NCI-H2227 (cell line): ENCODE measurements at regions not wholly inside any gene's neighbourhood (a gene's known extent, or its start where the extent isn't known, plus 50 kb on each side); places are given as distances from the start of the nearest gene placed in this dataset.
"Not testable (repeated sequence)": the region's sequence is repeated elsewhere in the genome, so short reads cannot be mapped to it uniquely, and the experiment has no call there.

Source experiments
- DNase-seq: peaks from one replicate; lab custom pipeline; 2025; ENCODE audit not compliant: unreplicated experiment; lab: John Stamatoyannopoulos, UW

DNA sequence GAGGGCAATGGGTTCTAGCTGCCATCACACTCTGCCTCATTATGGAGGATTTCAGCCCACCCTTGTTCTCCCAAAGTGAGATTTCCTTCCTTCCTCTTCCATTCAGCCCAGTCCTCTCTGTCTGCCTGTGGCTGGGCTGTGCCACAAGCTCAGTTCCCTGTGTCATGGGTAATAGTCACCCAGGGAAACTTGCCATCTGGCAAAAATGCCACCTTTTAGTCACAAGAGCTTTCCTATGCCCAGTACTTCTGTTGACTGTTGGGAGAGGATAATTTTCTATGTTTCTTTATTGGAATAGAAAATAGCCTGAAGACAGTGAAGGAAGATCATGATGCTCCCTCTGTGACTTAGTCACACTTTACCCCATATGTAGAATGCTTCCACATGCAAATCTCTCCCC lies 71.4 kb downstream of the TLR4 start:
- DNase-seq, result no peak

DNA sequence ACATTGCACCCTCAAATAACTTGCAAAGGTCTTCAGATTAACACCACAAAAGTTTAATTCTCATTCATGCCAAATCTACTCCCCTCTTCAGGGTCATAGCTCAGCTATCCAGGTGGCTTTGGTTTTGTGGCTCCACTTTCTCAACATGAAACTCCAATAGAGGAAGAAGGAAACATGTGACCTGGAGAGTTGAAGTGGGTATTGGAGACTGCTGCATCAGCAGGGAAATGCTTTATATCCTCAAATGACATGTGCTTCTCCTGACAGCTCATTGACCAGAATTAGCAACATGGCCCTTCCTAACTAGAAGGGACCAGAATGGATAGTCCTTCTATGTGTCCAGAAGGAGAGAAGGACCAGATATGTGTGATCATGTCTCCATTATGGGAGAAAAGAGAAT lies 73.6 kb downstream of the TLR4 start:
- no peak for DNase-seq

DNA sequence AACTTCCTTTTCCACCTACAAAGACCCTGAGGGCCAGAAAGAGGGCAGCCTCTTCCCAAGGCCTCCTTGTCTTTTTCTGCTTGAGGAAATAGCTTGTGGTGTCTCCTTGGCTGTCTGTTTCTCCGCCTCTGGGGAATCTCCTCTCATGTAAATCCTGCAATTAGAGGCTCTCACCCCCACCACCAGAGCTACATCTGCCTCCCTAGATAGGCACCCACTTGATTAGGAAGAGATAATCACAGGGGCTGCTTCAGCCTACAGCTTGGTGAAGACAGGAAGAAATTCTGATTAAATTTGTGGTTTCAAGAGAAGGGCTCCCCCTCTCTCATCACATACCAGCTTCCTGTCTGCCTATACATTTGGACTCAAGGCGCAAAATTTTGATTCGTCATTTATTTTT lies 75.6 kb downstream of the TLR4 start:
- DNase-seq, result peak; percentile 5

DNA sequence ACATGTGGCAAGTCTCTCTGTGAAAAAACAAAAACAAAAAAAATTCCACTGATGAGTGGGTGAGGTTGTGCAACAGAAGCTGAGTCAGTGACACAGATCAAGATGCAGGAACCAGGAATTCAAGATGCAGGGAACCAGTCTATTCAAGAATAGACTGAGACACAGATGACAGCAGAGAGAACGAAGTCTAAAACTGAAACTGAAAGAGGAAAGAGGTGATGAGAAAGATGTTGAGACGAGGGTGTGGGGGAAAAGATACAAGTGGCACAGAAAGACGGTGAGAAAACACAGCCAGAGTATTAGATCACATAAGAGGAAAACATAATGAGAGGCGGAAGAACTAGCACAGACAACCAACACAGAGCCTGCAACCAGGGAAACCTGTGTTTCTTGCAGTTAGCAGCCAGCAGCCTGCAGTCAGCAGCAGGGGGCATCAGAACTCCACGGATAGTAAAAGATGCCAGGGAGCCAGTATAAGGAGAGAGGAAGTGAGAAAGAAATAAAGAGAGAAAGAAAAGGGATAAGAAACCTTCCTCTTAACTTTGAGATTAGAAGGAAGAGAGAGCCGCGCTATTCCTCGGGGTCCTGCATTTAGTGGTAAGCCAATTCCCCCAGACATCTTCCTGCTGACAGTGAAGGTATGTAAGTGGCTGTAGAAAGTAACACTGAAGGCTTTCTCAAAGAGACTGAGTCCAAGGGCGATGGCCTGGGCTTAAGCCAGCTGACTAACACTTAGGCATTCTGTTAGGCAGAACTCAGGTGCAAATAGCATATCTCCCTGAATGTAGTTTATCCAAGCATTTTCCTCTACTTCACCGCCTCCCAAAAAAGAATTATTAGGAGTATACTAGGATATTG lies 79.0 kb downstream of the TLR4 start:
- DNase-seq, result peak; percentile 75

DNA sequence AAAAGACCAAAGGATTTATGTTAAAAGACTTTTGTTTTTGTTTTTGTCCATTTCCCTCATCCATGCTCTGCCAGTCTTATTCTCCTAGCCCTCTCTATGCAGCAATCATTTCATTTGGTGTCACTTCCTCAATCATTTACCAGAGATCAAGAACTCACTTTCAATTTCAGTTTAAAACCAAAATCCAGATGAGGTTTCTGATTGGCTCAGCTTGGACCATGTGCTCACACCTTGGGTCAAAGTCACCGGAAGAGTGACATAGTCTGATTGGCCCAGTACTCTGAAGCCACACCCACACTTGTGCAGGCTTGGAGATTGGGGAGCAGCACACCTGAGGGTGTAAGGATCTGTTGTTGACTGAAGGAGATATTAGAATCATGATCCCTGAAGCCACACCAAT lies 79.6 kb downstream of the TLR4 start:
- no peak for DNase-seq

DNA sequence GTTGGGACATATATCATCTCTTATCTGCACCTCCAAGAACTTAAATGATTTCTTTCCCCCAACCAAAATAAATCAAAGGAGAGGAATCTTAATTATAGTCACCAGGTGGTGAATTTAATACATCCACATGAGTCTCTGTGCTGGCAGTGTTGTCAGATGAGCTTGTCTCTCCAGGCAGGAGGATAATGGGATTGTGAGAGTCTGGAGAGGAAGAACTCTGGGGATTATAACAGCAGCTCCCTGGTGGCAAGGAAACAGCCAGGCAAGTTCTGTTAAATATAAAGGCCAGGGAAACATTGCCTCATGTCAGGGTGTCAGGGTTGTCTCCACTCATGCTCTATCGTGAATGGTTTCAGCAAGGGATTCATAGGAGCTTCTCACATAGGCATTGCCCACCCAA lies 80.8 kb downstream of the TLR4 start:
- no peak for DNase-seq

DNA sequence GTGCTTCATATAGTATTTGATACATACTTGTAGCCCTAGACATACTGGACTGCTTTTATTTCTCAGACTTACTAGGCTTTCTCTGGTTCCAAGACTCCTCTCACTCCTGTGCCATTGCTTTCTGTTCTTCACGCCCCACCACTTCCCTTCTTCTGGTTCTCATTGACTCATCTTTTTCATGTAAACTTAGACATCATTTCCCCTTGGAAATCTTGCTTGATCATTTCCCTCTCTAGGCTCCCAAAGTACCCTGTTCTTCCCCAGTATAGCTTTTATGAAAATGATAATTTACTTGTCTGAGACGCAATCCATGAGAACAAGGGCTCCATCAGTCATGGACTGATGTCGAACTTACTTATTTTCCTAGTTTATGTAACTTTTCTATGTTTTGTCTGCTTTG lies 83.5 kb downstream of the TLR4 start:
- DNase-seq, result no peak

DNA sequence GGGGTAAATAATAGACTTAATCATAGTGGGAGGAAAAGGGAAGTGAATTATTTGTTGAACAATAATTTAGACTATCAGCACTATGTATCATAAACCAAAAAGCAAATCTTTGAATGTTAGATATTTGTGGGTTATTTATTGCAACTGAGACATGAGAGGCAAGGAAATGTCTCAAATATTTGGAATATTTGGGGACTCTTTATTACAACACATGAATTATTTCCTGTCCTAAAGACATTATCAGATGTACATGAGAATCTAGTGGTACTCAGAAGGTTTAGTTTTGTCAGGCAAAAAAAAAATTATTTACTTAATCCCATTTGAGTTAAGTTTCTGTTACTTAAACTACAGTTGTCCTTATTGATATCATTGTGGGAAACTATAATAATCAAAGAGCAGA lies 91.1 kb downstream of the TLR4 start:
- no peak for DNase-seq

DNA sequence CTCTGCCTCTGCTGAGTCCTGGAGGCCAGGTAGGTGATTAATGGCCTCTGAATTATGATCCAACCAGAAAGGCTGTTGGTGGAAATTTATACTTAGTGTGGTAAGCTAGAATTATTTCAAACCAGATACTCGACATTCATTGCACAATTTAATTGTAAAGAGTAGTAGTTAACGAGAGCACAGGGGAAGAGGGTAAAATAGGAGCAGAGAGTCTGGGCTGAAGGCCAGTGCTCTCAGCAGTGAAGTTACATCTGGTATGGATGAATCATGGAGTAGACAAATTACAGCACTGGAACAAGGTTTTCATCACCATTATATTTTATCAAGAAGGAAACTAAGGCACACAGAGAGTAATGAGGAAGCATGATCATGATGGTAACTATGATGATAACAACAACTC lies 92.5 kb downstream of the TLR4 start:
- DNase-seq, result no peak

DNA sequence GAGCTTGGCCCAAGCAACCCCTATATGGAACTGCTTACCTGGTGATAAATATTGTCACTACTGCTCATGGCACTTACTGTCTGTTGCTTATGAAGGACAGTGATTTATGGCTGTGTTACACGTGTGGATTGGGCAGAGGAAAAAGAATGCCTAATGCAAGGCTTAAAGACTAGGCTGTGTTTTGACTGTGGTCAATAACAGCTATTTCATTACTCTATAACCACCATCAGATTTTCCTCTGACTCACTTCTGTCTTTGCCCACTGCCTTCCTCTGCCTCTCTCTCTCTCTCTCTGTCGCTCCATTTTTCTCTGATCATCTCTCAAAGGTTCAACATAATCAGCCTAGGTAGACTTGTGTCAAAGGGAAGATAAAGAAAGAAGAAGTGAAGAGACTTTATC lies 96.2 kb downstream of the TLR4 start:
- DNase-seq, result no peak

DNA sequence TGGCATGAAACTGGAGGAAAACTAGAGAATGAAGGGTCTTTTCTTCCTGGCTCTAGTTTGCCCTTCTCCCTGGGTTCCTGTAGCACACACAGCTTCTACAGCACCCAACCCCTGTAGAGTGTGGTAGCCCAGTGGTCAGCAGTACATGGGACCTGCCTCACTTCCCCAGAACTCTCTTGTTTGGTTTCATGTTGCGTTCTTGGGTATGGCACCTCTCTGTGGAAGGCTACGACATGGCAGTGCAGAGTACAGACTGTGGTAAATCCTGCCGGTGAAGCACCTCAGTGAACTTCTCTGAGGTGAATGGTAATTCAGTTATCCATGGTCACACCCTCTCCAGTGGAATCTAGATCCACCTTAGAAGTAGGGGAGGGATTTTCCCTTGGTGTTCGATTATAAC lies 105.5 kb downstream of the TLR4 start:
- DNase-seq, result no peak

DNA sequence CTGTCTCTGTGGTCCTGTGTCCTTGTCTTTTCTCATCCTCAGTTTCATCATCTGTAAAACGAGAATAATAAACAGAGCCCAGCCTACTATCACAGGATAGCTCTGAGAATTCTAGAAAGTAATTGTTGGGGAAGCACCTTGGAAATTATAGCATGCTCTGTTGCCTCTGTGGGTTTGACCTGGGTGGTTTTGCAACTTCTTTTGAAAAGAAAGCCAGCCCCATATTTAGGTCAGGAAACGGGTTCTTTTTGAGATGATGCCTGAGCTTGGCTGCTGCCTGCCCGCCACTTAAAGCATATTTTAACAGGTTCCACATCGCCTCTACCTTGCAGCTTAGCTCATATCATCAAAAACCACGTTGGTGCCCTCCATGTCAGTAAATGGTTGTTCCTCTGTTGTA lies 111.1 kb downstream of the TLR4 start:
- DNase-seq, result no peak

DNA sequence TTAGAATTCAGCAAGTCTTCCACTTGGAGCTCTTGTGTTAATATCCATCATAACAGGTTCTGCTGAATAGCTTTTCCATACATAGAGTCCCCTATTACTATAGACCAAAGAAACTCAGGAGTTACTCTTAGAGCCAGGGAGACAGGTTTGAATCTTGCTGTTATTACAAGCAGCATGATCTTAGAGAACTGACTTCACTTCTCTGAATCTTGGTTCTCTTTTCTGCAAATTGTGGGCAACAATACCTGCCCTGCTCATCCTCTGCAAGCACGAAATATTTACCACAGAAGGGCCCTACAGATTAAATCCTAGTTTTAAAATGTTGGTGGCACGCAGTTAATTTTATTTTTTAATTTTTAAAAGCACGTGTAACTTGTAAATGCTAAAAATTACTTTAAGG lies 111.7 kb downstream of the TLR4 start:
- no peak for DNase-seq

DNA sequence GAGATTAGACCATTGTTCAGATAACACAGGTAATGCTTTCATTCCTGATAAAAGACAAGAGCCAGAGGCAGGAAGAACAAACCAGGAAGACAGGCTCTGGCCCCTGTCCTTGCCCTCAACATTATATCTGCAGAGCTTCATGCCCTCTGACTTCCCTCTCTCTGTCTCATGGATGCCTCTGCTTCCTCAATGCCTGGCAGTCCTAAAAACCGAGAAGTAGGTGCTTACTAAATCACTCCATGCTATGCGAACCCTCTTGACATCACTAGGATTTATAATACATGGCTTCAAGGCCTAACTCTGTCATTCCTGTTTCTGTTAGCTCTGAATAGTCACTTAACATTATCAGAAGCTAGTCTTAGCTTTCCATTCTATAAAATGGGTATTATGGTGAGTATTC lies 117.8 kb downstream of the TLR4 start:
- no peak for DNase-seq

DNA sequence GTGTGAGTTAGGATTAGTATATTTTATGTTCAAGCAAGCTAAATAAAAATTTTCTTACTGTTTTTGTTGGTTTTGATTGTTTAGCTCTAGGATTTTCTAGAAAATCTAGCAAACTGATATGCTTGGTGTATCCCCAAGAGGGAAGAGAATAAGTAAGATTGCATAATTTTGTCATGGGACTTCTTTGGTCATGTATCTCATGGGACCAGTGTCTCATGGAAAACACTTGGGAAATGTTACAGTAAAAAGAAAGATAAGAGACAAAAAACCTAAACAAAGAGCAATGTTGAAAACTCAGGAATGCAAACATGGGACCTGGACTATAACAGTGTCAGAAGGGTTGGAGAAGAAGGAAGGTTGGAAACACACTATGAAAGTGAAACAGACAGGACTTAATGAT lies 119.4 kb downstream of the TLR4 start:
- no peak for DNase-seq

DNA sequence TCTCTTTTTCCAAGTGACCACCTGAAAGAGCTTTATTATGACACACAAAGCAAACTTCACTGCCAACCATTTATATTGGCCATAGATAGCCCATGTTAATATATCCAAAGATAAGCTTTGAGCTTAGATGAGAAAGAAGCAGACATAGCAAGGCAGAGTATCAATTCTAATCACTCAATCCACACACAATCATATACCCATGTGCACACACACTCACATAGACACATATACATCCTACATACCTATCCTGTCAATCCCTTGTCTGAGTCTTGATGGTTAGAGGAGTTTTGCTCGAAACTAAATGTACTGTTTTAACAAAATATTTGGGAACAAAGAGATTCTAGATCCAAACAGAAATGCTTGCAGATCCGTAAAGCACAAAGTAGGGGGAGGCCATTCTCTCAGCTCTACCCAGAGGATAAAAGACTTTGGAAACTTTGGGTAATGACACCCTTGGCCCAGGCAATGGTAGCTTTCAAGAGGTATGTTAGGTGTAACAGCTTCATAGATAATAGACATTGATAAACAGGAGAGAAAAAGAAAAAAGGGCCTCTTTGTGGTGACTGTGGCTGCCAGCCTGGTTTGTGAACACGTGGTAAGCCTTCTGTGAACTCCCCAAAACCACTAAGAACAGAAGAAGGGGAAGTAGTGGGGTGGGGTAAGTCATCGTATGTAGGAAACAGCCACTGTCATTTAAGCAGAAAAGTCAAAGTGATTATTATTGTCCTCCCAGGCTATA lies 121.6 kb downstream of the TLR4 start:
- no peak for DNase-seq

DNA sequence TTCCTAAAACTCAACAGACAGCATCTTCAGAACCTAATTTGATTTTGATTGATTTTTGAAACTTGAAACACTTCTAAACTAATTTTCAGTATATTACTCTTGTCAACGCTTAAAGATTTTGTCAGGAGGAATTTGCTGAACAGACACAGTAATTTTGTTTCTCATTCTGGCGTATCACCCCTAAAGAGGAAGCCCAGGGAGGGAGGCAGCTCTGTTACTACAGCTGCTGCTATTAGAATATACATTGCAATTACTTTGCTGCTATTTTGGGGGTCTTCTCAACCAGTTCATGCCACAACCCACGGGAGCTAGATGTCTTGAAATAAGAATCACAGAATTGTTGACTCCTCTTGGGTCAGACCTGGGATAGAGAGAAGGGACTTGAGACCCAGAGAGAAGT lies 122.6 kb downstream of the TLR4 start:
- DNase-seq, result no peak

DNA sequence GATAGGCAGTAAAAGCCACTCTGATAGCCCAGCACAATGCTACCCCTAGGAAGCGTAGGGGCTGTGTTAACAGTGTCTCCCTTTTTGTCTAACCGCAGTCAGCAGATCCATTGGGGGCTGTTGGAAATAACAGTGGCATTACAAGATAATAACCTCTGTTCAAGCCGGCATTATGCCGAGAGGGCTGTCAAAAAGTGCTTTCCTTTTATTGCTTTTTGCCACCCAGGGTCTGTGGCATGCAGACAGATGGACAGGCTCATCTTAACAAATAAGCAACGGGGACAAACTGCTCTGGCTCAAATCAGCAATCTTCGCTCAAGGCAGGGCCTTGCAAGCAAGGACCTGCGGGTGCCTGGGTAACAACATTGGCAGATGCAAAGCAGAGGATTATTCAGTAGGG lies 123.3 kb downstream of the TLR4 start:
- peak; percentile 67 for DNase-seq

DNA sequence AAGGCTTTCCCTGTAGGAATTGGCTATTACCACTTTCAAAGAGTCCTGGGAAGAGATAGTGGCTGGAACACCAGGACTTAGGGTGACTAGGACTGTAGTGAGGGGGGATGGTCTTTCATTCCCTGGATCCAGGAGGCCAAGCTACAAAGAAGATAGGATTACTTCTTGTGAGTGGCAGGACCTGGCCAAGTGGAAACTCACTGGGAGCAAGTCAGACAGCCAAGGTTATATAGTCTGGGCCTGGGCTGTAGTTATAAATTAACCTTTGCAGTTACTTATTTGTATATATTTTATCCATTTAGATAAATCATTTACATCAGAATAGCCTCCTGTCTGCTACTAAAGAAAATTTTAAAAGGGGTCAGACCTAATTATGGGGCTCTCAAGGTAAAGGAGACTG lies 124.3 kb downstream of the TLR4 start:
- no peak for DNase-seq

DNA sequence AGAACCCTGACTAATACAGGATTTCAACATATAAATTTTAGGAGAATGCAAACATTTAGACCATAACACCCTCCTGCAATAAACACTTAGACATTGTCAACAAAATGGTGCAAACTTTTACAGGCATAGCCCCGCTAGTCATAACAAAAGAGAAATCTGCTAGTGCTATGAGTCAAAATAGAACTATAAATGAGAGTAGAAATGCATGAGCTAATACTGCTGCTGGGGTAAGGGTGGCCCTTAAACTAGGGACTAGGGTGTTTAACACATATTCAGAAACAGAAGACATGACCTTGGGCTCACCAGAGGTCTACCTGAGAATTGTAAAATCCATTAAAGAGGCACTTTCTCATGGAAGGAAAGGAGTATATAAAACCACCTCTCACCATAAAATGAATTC lies 131.6 kb downstream of the TLR4 start:
- no peak for DNase-seq

DNA sequence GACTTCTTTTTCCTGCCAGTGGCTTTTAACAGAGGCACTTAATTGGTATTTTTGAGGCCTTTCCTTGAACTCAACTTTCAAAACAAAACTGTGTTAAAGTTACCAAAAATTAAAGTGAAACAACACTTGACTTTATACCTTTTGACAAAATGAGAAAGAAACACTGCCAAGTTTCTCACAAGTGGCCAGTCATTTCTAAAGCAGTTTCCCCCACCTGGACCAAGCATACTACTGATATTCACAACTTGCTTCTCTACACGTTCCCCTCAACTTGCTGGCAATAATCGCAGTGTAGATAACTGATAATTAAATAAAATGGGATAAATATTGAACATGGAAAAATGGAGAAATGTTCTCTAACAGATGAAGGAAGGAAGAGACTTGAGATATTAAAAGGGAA lies 135.7 kb downstream of the TLR4 start:
- no peak for DNase-seq

DNA sequence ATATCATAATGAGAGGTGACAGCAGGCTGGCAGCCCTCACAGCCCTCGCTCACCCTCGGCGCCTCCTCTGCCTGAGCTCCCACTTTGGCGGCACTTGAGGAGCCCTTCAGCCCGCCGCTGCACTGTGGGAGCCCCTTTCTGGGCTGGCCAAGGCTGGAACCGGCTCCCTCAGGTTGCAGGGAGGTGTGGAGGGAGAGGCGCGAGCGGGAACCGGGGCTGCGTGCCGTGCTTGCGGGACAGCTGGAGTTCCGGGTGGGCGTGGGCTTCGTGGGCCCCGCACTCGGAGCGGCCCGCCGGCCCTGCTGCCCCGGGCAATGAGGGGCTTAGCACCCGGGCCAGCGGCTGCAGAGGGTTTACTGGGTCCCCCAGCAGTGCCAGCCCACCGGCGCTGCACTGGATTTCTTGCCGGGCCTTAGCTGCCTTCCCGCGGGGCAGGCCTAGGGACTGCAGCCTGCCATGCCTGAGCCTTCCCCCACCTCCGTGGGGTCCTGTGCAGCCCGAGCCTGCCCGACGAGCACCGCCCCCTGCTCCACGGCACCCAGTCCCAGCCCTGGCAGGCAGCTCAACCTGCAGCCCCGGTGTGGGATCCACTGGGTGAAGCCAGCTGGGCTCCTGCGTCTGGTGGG lies 147.7 kb downstream of the TLR4 start:
- not testable (repeated sequence) for DNase-seq
